HG03469 (cell line): ENCODE measurements at regions not wholly inside any gene's neighbourhood (a gene's known extent, or its start where the extent isn't known, plus 50 kb on each side); places are given as distances from the start of the nearest gene placed in this dataset.
A peak's percentile ranks its signal among the peaks of the same experiment; 100 is the strongest.

ENCODE experiments used
- ATAC-seq: cut with Tn5 transposase; IDR thresholded peaks from one replicate; pipeline ENCODE4 v1.9.1; 2021; ENCODE audit warnings: mild to moderate bottlenecking, moderate library complexity, moderate number of reproducible peaks; ENCODE audit not compliant: unreplicated experiment

GRCh38 chr1:96374076-96374762 lies 347.4 kb upstream of the PTBP2 start:
- no peak for ATAC-seq

GRCh38 chr1:96376846-96377245 lies 344.7 kb upstream of the PTBP2 start:
- no peak for ATAC-seq

- ATAC-seq, result no peak
Observed at GRCh38 chr1:96384611-96385010, 337.0 kb upstream of the PTBP2 start.

- ATAC-seq, result no peak
Observed at GRCh38 chr1:96387785-96388184, 333.8 kb upstream of the PTBP2 start.

- no peak for ATAC-seq
Observed at GRCh38 chr1:96388421-96389310, 332.9 kb upstream of the PTBP2 start.

- no peak for ATAC-seq
Observed at GRCh38 chr1:96400089-96400488, 321.5 kb upstream of the PTBP2 start.

- no peak for ATAC-seq
Observed at GRCh38 chr1:96409087-96409486, 312.5 kb upstream of the PTBP2 start.

GRCh38 chr1:96409689-96410088 lies 311.9 kb upstream of the PTBP2 start:
- no peak for ATAC-seq

- no peak for ATAC-seq
Observed at GRCh38 chr1:96411006-96411405, 310.6 kb upstream of the PTBP2 start.

- no peak for ATAC-seq
Observed at GRCh38 chr1:96414598-96414997, 307.0 kb upstream of the PTBP2 start.

GRCh38 chr1:96416111-96416595 lies 305.4 kb upstream of the PTBP2 start:
- ATAC-seq, result no peak

- peak; percentile 90 for ATAC-seq
Observed at GRCh38 chr1:96416701-96417444, 304.7 kb upstream of the PTBP2 start.

GRCh38 chr1:96418969-96419368 lies 302.6 kb upstream of the PTBP2 start:
- ATAC-seq, result no peak

GRCh38 chr1:96424877-96425276 lies 296.7 kb upstream of the PTBP2 start:
- ATAC-seq, result no peak

GRCh38 chr1:96425382-96426129 lies 296.0 kb upstream of the PTBP2 start:
- ATAC-seq, result no peak

- ATAC-seq, result no peak
Observed at GRCh38 chr1:96427616-96428015, 294.0 kb upstream of the PTBP2 start.

GRCh38 chr1:96445302-96445701 lies 276.3 kb upstream of the PTBP2 start:
- ATAC-seq, result no peak

GRCh38 chr1:96464066-96464465 lies 257.5 kb upstream of the PTBP2 start:
- ATAC-seq, result no peak

- ATAC-seq, result no peak
Observed at GRCh38 chr1:96464522-96464921, 257.1 kb upstream of the PTBP2 start.

- ATAC-seq, result no peak
Observed at GRCh38 chr1:96464991-96465390, 256.6 kb upstream of the PTBP2 start.

- no peak for ATAC-seq
Observed at GRCh38 chr1:96465441-96465840, 256.1 kb upstream of the PTBP2 start.
